Skeletal muscle satellite cell (primary cell): ENCODE measurements at regions not wholly inside any gene's neighbourhood (a gene's known extent, or its start where the extent isn't known, plus 50 kb on each side); places are given as distances from the start of the nearest gene placed in this dataset.

Experiments used
- H3K27me3 ChIP-seq: 2 replicates; pipeline ENCODE4 v1.7.0; 2013; ENCODE audit warnings: low read length; ENCODE audit not compliant: control insufficient read depth, insufficient read depth
- H3K36me3 ChIP-seq: 2 replicates; pipeline ENCODE4 v1.7.0; 2013; ENCODE audit warnings: mild to moderate bottlenecking, control low read depth, low read length; ENCODE audit not compliant: insufficient read depth
- H3K4me1 ChIP-seq: 2 replicates; pipeline ENCODE4 v1.7.0; 2013; ENCODE audit warnings: low read length; ENCODE audit not compliant: control insufficient read depth, insufficient read depth
- H3K4me2 ChIP-seq: 2 replicates; pipeline ENCODE4 v1.7.0; 2013; ENCODE audit warnings: mild to moderate bottlenecking, low read length
- H3K4me3 ChIP-seq: 2 replicates; pipeline ENCODE4 v1.7.0; 2013; ENCODE audit warnings: low read length
- H3K9ac ChIP-seq: 2 replicates; pipeline ENCODE4 v1.7.0; 2013; ENCODE audit warnings: mild to moderate bottlenecking, low read depth, low read length, moderate library complexity
- H3K9me3 ChIP-seq: replicated peaks from 2 replicates; pipeline ENCODE4 v1.7.0; 2013; ENCODE audit warnings: mild to moderate bottlenecking, control low read depth, low read length

DNA sequence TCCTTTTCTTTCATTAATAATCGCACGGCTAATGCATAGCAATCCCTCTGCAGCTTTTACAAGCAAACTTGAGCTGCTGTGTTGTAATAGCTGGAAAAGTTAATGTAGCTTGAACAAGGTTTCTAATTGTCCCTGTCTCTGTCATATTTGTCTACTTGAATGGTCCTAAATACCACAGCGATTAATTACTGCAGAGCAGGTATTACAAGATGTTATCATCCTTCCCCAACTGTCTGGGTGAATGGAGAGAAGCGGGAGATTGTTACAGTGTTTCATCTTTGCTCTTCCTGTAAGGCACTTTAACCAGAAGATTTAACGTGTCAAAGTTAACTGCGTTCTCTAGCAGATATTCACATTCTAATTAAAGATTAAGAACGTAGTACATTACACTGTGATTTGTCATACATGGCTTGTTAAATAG is 422.2 kb upstream of the POU3F3 start:
- H3K36me3 ChIP-seq, result no peaks in the 10 kb centered on the region
- H3K4me1 ChIP-seq, result no peaks in the 10 kb centered on the region
- H3K4me3 ChIP-seq, result no peak overlapping the region
- H3K9ac ChIP-seq, result no peak overlapping the region
- H3K27me3 ChIP-seq, result no peaks in the 10 kb centered on the region
- no peaks in the 10 kb centered on the region for H3K9me3 ChIP-seq
- no peak overlapping the region for H3K4me2 ChIP-seq

- no peak overlapping the region for H3K4me2 ChIP-seq
- no peaks in the 10 kb centered on the region for H3K9me3 ChIP-seq
- H3K36me3 ChIP-seq, result no peaks in the 10 kb centered on the region
- no peak overlapping the region for H3K4me3 ChIP-seq
- H3K4me1 ChIP-seq, result no peaks in the 10 kb centered on the region
- no peaks in the 10 kb centered on the region for H3K27me3 ChIP-seq
- no peak overlapping the region for H3K9ac ChIP-seq
Measured at GRCh38 chr2:104432401-104432800, 421.5 kb upstream of the POU3F3 start.

GRCh38 chr2:104432991-104433390 is 420.9 kb upstream of the POU3F3 start:
- Histone ChIP-seq H3K4me3 (no peak overlapping the region), H3K36me3 (no peaks in the 10 kb centered on the region), H3K9me3 (no peaks in the 10 kb centered on the region), H3K4me1 (no peaks in the 10 kb centered on the region), H3K9ac (no peak overlapping the region), H3K4me2 (no peak overlapping the region), H3K27me3 (no peaks in the 10 kb centered on the region)

DNA sequence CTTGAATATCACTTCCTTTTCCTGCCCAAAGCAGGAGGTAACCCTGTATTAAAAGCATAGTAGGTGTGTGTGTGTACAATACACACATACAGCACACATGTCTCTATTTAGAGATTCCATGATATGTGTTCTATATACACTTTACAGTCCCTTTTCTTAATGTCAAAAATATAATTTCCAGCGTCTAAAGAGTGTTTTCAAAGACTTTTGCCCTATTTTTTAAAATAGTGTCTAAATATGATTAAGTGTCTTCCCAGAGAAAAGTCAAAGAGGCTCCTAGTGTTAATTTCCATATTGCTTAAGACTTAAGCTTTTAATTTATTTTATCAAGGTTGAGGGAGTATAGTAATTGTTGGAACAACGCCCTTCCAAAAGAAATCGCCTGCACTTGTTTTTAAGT is 420.3 kb upstream of the POU3F3 start:
- H3K27me3 ChIP-seq, result no peaks in the 10 kb centered on the region
- no peaks in the 10 kb centered on the region for H3K4me1 ChIP-seq
- H3K4me2 ChIP-seq, result no peak overlapping the region
- no peak overlapping the region for H3K4me3 ChIP-seq
- no peaks in the 10 kb centered on the region for H3K36me3 ChIP-seq
- no peaks in the 10 kb centered on the region for H3K9me3 ChIP-seq
- no peak overlapping the region for H3K9ac ChIP-seq

DNA sequence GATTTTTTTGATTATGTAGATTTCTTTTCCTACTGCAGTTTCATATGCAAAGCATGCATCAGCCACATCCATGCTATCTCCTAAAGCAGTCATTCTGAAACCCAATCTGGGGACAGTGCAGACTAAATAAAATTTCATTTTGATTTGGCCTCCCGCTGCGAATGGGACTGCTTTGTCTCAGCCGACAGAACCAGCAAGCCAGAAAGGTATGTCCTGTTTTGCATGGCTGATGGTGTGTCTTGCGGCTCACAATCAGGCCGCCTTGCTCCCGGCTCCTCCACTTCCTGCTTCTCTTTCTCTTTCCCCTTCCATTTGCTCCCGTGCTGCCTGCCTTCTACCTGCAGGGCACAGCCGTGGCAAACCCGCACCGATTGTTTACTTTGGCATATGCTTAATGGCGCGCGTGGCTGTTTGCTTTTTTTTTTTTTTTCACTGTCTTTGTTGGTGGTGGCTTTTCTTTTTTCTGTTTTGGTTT is 419.6 kb upstream of the POU3F3 start:
- no peaks in the 10 kb centered on the region for H3K27me3 ChIP-seq
- H3K9me3 ChIP-seq, result no peaks in the 10 kb centered on the region
- H3K4me2 ChIP-seq, result no peak overlapping the region
- H3K4me3 ChIP-seq, result no peak overlapping the region
- H3K36me3 ChIP-seq, result no peaks in the 10 kb centered on the region
- no peaks in the 10 kb centered on the region for H3K4me1 ChIP-seq
- no peak overlapping the region for H3K9ac ChIP-seq

DNA sequence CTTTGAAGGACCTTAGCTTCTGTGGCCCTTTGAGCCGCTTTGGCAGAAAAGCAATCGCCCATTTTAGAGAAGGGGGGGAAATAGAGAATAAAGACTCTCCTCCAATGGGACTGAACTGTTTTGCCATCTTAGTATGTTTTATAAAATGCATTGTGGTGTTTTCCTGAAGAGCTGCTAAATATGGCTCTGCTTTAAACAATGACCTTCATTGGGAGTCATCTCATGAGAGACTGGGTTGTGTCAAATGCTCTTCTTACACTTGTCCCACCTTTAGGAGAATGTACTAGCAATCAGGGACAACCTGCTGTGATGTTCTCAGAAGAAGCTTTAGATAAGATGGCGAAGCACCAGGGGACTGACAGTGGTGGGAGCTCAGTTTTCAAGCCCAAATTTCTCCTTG is 418.9 kb upstream of the POU3F3 start:
- H3K36me3 ChIP-seq, result no peaks in the 10 kb centered on the region
- H3K27me3 ChIP-seq, result no peaks in the 10 kb centered on the region
- no peak overlapping the region for H3K4me2 ChIP-seq
- no peak overlapping the region for H3K9ac ChIP-seq
- H3K4me1 ChIP-seq, result no peaks in the 10 kb centered on the region
- H3K4me3 ChIP-seq, result no peak overlapping the region
- peaks cover 5% of the 10 kb centered on the region for H3K9me3 ChIP-seq

GRCh38 chr2:104438481-104438880 is 415.4 kb upstream of the POU3F3 start:
- no peaks in the 10 kb centered on the region for H3K36me3 ChIP-seq
- H3K9me3 ChIP-seq, result peaks cover 8% of the 10 kb centered on the region
- no peaks in the 10 kb centered on the region for H3K4me1 ChIP-seq
- H3K4me3 ChIP-seq, result no peak overlapping the region
- no peaks in the 10 kb centered on the region for H3K27me3 ChIP-seq
- H3K4me2 ChIP-seq, result no peak overlapping the region
- H3K9ac ChIP-seq, result no peak overlapping the region

DNA sequence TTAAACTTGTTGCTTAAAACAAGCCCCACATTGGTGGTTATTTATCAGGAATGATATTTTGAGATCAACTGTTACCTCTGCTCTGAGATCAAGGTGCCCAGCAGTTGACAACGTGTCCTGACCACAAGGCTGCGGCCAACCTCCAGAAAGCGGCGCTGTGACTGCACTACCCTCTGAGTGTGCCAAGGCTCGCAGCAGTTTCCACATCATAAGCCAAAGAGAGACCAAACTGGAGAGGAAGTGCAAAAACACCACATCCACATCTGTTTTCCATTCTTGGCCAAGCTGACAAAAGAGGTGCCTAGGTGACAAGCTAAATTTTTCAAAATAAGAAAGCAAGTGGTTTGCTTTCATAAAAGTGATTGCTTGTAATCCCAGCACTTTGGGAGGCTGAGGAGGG is 410.8 kb upstream of the POU3F3 start:
- Histone ChIP-seq H3K4me1 (no peaks in the 10 kb centered on the region), H3K36me3 (no peaks in the 10 kb centered on the region), H3K27me3 (no peaks in the 10 kb centered on the region), H3K4me2 (no peak overlapping the region), H3K9me3 (peaks cover 8% of the 10 kb centered on the region), H3K4me3 (no peak overlapping the region), H3K9ac (no peak overlapping the region)

DNA sequence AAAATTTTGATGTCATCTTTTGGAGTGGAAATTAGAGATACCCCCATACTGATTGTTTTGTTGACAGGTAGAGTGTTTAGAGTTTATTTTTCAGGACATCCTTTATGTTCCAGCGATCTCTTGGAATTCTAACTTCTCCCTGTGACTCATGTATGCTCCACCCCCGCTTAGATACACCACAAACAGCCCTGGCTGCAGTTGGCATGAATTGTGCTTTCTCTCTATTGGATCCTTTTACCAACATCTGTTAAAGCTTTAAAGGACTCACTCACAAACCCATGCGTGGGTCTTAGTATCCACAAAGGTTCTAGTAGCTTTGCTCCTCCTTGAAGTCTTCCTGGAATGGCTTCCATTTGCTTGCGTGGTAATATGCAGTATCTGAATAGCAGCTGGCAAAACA is 409.5 kb upstream of the POU3F3 start:
- Histone ChIP-seq H3K27me3 (no peaks in the 10 kb centered on the region), H3K9me3 (peaks cover 8% of the 10 kb centered on the region), H3K36me3 (no peaks in the 10 kb centered on the region), H3K4me2 (no peak overlapping the region), H3K4me1 (no peaks in the 10 kb centered on the region), H3K4me3 (no peak overlapping the region), H3K9ac (no peak overlapping the region)

DNA sequence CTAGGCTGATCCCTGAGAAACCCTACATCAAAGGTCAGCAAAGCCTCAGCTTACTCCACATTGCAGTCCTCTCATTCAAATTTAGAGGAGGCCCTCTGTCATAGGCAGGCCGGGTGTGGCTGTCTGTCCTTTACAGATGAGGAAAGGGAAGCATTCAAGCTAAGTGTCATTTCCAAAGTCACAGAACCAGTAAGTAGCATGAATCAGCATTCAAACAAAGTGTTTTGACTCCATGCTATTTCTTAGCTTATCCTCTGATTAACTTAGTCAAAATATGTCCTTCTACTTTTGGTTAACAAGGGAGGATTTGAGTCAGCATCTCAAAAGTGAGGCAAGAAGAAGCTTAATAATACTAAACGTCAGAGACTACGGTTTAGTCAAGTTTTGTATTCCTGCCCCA is 409.0 kb upstream of the POU3F3 start:
- H3K4me1 ChIP-seq, result no peaks in the 10 kb centered on the region
- H3K9me3 ChIP-seq, result peaks cover 4% of the 10 kb centered on the region
- H3K27me3 ChIP-seq, result no peaks in the 10 kb centered on the region
- no peak overlapping the region for H3K4me2 ChIP-seq
- no peak overlapping the region for H3K4me3 ChIP-seq
- H3K36me3 ChIP-seq, result no peaks in the 10 kb centered on the region
- no peak overlapping the region for H3K9ac ChIP-seq

DNA sequence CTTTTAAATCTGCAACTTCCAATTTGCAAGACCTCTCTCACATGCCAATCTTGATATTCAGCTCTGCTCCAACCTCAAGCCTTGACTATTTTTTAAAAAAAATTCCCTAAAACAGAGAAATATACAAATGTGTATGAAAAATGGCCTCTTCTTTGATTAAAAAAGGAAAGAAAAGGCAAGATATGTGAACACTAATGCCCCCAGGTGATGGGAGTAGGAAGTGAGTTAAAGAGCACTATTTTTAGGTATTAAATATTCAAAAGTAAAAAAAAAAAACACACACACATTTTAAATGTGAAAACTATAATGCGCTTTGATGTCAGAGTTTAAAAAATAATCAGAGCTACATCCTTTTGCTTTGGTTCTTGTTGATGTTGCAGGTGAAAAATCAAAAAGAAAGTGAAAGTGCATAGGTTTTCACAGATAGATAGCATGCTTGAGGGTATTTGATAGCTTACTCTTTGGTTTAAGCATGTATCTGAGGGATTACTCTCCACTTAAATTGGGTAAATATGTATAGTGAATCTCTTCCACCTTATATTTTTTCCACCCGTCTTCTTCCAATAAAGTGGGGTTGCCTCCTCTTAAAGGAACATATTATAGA is 406.0 kb upstream of the POU3F3 start:
- Histone ChIP-seq H3K9me3 (peaks cover 2% of the 10 kb centered on the region), H3K4me1 (no peaks in the 10 kb centered on the region), H3K36me3 (no peaks in the 10 kb centered on the region), H3K27me3 (no peaks in the 10 kb centered on the region), H3K9ac (no peak overlapping the region), H3K4me2 (no peak overlapping the region), H3K4me3 (no peak overlapping the region)

GRCh38 chr2:104448661-104449440 is 405.1 kb upstream of the POU3F3 start:
- Histone ChIP-seq H3K4me3 (no peak overlapping the region), H3K9ac (no peak overlapping the region), H3K4me1 (no peaks in the 10 kb centered on the region), H3K9me3 (peaks cover 5% of the 10 kb centered on the region), H3K4me2 (no peak overlapping the region), H3K36me3 (no peaks in the 10 kb centered on the region), H3K27me3 (no peaks in the 10 kb centered on the region)
